Skeletal muscle tissue (tissue), 3 donors: ENCODE measurements at regions not wholly inside any gene's neighbourhood (a gene's known extent, or its start where the extent isn't known, plus 50 kb on each side); places are given as distances from the start of the nearest gene placed in this dataset.

ENCODE experiments used
- H3K27ac ChIP-seq: one replicate; pipeline ENCODE4 v1.7.0; 2013; ENCODE audit warnings: mild to moderate bottlenecking, low read depth, low read length, inconsistent platforms
- H3K27me3 ChIP-seq, 3 donors: one replicate each; pipeline ENCODE4 v1.7.0; 2013; ENCODE audit warnings: low read length in 3 of 3; ENCODE audit not compliant: control insufficient read depth in 3 of 3, insufficient read depth in 3 of 3
- H3K36me3 ChIP-seq, 3 donors: one replicate each; pipeline ENCODE4 v1.7.0; 2013; ENCODE audit warnings: low read length in 3 of 3; ENCODE audit not compliant: control insufficient read depth in 3 of 3, insufficient read depth in 3 of 3
- H3K4me1 ChIP-seq, 3 donors: one replicate each; pipeline ENCODE4 v1.7.0; 2013; ENCODE audit warnings: low read length in 3 of 3, mild to moderate bottlenecking in 3 of 3; ENCODE audit not compliant: control insufficient read depth in 3 of 3, insufficient read depth in 3 of 3
- H3K4me3 ChIP-seq, 3 donors: one replicate each; pipeline ENCODE4 v1.7.0; 2013; ENCODE audit warnings: low read length in 3 of 3
- H3K9ac ChIP-seq, 3 donors: one replicate each; pipeline ENCODE4 v1.7.0; 2013; ENCODE audit warnings: low read length in 3 of 3, mild to moderate bottlenecking in 3 of 3, moderate library complexity in 2 of 3, low read depth in 1 of 3
- H3K9me3 ChIP-seq, 3 donors: one replicate each; pipeline ENCODE4 v1.7.0; 2013; ENCODE audit warnings: low read length in 3 of 3; ENCODE audit not compliant: control insufficient read depth in 3 of 3
- donor health status: Osteomylitis.

DNA sequence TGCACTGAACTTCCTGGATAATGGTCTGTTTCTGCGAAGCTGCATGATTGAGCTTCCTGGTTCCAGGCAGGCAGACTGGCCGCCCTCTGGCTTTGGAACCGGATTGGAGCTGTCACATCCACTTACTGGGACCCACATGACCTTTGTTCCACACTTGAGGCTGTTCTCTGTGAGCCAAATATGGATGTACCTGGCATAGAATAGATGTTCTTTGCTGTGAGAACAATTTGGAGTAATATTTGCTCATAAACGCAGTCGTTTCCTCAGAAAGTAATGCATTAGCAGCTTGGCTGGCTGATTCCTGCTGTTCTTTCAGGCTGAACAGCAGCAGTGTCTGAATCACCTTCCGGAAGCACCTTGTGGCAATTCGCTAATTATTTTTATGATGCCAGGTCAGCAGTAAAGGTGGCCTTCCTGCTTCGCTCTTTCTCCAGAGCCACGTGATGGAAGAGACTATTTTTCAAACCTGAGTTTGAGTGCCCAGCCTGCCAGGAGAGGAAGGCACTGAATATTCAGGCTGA, 78.1 kb upstream of the BOD1L1 start:
- no peaks in the 10 kb centered on the region for H3K4me1 ChIP-seq
- peak overlapping the region; percentile 12 for H3K27ac ChIP-seq
- no peak overlapping the region for H3K9ac ChIP-seq
- H3K9me3 ChIP-seq = no peaks in the 10 kb centered on the region
- no peaks in the 10 kb centered on the region for H3K36me3 ChIP-seq
- H3K27me3 ChIP-seq = no peaks in the 10 kb centered on the region
- no peak overlapping the region for H3K4me3 ChIP-seq

DNA sequence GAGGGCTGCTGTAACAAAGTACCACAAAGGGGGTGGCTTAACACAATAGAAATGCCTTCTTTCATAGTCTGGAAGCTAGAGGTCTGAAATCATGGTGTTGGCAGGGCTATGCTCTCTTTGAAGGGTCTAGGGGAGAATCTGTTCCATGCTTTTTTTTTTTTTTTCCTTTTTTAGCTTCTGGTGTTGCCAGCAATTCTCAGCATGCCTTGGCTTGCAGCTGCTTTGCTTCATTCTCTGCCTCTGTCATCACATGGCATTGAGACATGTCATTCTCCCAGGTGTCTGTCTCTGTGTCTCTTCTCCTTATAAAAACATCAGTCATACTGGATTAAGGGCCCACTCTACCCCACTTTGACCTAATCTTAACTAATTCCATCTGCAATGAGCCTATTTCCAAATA, 78.6 kb upstream of the BOD1L1 start:
- Histone ChIP-seq H3K27ac (peak overlapping the region; percentile 12), H3K9ac (no peak overlapping the region), H3K36me3 (no peaks in the 10 kb centered on the region), H3K27me3 (no peaks in the 10 kb centered on the region), H3K4me3 (no peak overlapping the region), H3K9me3 (no peaks in the 10 kb centered on the region), H3K4me1 (no peaks in the 10 kb centered on the region)

DNA sequence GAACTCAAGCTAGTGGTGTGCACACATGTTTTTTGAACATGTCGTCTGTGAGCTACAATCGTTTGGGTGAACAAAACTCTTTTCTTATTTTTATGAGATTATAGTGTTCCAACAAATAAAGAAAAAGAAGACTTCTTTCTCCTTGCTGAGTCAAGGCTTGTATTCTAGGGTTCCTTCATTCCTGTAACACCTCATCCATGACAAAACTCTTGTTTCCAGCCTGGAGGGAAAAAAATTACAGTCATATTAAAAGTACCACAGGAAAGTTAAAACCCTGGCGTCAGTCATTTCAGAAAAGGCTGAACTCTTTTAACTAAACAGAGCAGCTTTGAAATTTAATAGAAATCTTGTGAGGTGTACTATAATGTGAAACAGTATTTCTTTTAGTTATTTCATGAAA, 79.2 kb upstream of the BOD1L1 start:
- H3K27me3 ChIP-seq = no peaks in the 10 kb centered on the region
- H3K9me3 ChIP-seq = no peaks in the 10 kb centered on the region
- no peak overlapping the region for H3K9ac ChIP-seq
- no peaks in the 10 kb centered on the region for H3K36me3 ChIP-seq
- no peaks in the 10 kb centered on the region for H3K4me1 ChIP-seq
- no peak overlapping the region for H3K27ac ChIP-seq
- no peak overlapping the region for H3K4me3 ChIP-seq

DNA sequence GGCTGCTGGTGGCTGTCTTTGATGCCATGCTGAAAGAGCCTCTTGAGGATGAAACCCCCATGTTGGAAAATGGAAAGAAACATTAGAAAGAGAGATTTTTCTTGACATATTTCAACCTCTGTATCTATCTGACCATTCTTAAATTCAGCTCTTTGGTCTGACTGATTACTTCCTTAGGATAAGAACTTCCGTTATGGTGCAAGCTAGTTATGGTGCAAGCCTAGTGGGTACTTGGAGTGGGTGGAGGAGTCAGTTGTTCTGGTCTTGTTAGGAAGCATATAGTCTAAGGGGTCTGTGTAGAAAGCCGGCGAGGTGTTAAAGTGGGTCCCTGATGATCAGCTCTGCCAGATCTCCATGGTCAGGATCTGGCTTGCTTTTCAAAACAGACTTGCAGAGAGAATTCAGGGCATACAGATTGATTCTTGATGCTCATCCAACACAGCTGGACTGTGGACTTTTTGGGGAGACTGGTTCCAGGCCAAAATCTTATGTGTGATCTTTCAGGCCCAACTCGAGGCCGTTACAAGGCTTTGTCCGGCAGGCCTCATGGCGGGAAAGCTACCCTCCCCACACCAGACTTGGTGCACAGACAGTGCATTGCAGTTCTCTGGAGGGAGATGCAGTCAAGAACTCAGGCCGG, 82.8 kb upstream of the BOD1L1 start:
- H3K4me1 ChIP-seq = no peaks in the 10 kb centered on the region

DNA sequence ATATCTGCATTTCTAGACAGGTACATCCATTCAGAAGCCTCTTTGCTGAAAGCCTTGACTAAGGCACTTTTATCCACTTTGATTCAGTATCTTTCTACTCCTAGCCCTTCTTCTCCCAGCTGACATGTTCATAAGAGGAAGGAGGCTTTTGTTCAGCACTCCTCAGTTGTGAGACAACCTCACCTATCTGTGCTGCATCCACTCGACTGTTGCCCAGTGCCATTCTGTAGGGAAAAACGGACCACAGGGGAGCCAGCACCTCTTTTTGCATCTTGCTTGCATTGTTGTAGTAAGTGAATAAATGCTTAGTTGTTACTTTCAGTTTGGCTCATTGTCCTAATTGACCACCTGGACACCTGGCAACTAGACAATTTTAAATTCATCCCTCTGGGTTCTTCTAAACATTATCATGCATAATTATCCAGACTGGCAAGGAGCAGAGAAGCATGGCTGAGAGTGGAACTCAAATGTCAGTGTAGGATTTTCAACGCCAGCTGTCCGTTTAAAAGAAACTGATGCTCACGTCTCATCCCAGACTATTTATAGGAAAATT, 83.8 kb upstream of the BOD1L1 start:
- H3K27me3 ChIP-seq = no peaks in the 10 kb centered on the region
- no peaks in the 10 kb centered on the region for H3K9me3 ChIP-seq
- no peaks in the 10 kb centered on the region for H3K36me3 ChIP-seq
- no peak overlapping the region for H3K4me3 ChIP-seq
- H3K4me1 ChIP-seq = no peaks in the 10 kb centered on the region
- H3K27ac ChIP-seq = no peak overlapping the region
- no peak overlapping the region for H3K9ac ChIP-seq

More for the DNA sequence above, 82.8 kb upstream of the BOD1L1 start:
- H3K36me3 ChIP-seq = no peaks in the 10 kb centered on the region
- H3K4me3 ChIP-seq = no peak overlapping the region
- H3K9ac ChIP-seq = no peak overlapping the region
- no peaks in the 10 kb centered on the region for H3K9me3 ChIP-seq
- H3K27ac ChIP-seq = no peak overlapping the region
- no peaks in the 10 kb centered on the region for H3K27me3 ChIP-seq

DNA sequence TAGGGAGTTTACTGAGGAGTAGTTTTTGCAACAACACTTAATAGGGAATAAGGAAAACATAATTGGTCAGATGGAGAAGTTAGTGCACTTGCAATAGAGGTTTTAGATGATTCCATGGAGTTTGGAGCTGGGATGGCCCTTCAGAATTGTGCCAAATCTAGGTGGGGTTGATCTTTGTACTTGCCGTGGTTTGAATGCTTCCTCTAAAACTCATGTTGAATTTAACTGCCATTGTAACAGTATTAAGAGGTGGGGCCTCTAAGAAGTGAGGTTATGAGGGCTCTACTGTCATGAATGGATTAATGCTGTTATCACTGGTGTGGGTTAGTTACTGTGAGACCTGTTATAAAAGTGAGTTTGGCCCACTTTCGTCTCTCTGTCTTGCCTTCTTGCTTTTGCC, 94.4 kb upstream of the BOD1L1 start:
- no peaks in the 10 kb centered on the region for H3K4me1 ChIP-seq
- no peaks in the 10 kb centered on the region for H3K27me3 ChIP-seq
- no peaks in the 10 kb centered on the region for H3K9me3 ChIP-seq
- H3K9ac ChIP-seq = no peak overlapping the region
- no peak overlapping the region for H3K27ac ChIP-seq
- H3K36me3 ChIP-seq = no peaks in the 10 kb centered on the region
- H3K4me3 ChIP-seq = no peak overlapping the region

DNA sequence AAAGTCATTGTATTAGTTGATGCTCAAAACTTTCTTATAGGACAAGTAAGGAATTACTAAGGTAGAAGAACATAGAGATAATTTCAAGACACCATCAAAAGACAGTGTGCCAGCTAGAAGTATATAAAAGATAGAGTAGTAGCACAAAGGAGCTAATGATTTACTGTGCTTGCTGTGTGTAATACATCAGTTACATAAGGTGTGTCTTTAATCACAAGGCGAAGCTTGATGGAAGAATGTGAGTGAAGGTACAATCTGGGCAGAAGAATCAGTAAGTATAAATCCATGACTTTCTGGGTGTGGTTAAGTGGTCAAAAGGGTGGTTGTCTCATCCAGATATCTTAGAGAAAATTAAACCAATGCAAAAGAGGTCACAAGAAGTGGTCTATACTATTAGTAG, 95.1 kb upstream of the BOD1L1 start:
- H3K9ac ChIP-seq = no peak overlapping the region
- no peak overlapping the region for H3K4me3 ChIP-seq
- no peaks in the 10 kb centered on the region for H3K9me3 ChIP-seq
- H3K27me3 ChIP-seq = no peaks in the 10 kb centered on the region
- no peaks in the 10 kb centered on the region for H3K4me1 ChIP-seq
- no peaks in the 10 kb centered on the region for H3K36me3 ChIP-seq
- no peak overlapping the region for H3K27ac ChIP-seq

DNA sequence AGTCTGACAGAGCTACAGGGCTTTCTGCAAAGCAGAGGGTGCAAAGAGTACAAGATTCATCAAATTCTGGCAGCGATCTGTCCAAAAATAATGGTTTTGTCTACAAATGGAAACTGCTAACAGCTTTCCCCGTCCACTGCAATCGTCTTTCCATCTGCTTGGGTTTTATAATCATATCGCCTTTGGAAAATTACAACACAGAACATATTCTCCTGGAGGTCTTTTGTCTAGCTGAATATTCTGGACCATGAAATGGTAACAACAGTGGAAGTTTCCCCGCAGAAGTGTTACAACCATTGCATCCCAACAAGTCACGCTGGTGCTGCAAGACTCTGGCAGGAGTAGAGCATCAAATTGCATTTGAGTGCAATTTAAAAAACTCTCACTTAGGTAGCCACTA, 101.2 kb upstream of the BOD1L1 start:
- no peaks in the 10 kb centered on the region for H3K4me1 ChIP-seq
- no peak overlapping the region for H3K9ac ChIP-seq
- H3K27ac ChIP-seq = no peak overlapping the region
- no peak overlapping the region for H3K4me3 ChIP-seq
- no peaks in the 10 kb centered on the region for H3K36me3 ChIP-seq
- H3K9me3 ChIP-seq = no peaks in the 10 kb centered on the region
- no peaks in the 10 kb centered on the region for H3K27me3 ChIP-seq

DNA sequence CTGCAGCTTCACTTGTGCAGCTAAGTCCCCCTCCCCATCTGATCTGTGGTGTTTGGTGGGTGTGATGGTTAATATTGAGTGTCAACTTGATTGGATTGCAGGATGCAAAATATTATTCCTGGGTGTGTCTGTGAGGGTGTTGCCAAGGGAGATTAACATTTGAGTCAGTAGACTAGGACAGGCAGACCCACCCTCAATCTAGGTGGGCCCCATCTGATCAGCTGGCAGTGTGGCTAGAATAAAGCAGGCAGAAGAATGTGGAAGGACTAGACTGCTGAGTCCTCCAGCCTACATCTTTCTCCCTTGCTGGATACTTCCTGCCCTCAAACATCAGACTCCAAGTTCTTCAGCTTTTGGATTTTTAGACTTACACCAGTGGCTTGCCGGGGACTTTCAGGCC, 103.5 kb upstream of the BOD1L1 start:
- H3K27ac ChIP-seq = no peak overlapping the region
- H3K4me1 ChIP-seq = no peaks in the 10 kb centered on the region
- no peaks in the 10 kb centered on the region for H3K9me3 ChIP-seq
- no peak overlapping the region for H3K9ac ChIP-seq
- no peaks in the 10 kb centered on the region for H3K36me3 ChIP-seq
- no peaks in the 10 kb centered on the region for H3K27me3 ChIP-seq
- no peak overlapping the region for H3K4me3 ChIP-seq

DNA sequence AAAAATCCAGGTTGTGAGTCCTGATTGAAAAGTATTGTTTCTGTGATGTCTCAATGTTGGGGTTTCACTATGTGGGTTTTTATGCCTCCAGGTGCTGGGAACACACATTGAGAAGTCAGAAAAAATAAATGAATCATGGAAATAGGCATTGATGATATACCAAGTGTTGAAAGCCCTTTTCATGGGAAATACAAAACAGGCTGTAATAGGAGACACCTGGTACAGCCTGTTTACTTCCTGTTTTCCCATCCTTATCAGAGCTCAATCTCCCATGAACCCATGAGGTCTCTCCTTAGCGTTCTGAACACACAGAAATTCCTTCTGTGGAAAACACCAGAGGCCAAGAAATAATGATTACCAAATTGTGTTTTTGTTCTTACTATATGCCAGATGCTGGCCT, 106.3 kb upstream of the BOD1L1 start:
- Histone ChIP-seq H3K27ac (no peak overlapping the region), H3K36me3 (no peaks in the 10 kb centered on the region), H3K4me3 (no peak overlapping the region), H3K9me3 (no peaks in the 10 kb centered on the region), H3K4me1 (no peaks in the 10 kb centered on the region), H3K27me3 (no peaks in the 10 kb centered on the region), H3K9ac (no peak overlapping the region)
